ENCODE measurements at regions not wholly inside any gene's neighbourhood (a gene's known extent, or its start where the extent isn't known, plus 50 kb on each side); places are given as distances from the start of the nearest gene placed in this dataset.
A peak's percentile ranks its signal among the peaks of the same experiment; 100 is the strongest.

DNA sequence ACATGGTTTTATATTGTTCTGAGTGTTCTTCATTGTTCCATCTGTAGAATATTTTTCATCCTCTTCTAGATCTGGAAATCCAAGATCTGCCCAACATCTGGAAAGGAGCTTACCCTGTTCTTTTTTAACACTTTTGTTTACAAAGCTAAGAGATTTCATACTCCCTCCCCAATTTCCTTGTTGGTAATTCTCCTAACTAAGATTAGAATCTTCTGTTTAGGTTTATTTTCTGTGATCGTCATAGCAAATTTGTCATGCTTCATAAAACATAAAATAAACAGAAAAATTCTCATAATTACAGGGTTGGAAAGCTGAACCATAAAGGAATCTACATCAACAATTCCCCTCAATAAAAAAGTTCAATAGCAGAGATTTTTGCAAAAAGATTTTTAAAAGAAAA is 580.3 kb upstream of the CA10 start:
- no TSS peak for BruUV-seq (replicated peaks)
- DNase-seq (ENCODE audit: low read depth, low spot score) (no peak), FAIRE-seq (peak; percentile 49)
- TF ChIP-seq, protein P1, sequence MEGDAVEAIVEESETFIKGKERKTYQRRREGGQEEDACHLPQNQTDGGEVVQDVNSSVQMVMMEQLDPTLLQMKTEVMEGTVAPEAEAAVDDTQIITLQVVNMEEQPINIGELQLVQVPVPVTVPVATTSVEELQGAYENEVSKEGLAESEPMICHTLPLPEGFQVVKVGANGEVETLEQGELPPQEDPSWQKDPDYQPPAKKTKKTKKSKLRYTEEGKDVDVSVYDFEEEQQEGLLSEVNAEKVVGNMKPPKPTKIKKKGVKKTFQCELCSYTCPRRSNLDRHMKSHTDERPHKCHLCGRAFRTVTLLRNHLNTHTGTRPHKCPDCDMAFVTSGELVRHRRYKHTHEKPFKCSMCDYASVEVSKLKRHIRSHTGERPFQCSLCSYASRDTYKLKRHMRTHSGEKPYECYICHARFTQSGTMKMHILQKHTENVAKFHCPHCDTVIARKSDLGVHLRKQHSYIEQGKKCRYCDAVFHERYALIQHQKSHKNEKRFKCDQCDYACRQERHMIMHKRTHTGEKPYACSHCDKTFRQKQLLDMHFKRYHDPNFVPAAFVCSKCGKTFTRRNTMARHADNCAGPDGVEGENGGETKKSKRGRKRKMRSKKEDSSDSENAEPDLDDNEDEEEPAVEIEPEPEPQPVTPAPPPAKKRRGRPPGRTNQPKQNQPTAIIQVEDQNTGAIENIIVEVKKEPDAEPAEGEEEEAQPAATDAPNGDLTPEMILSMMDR (IDR thresholded peaks at IDR 0.05; ENCODE audit: extremely low read depth in 1 of 2, insufficient read depth in 1 of 2, low read depth in 1 of 2, low read length in 2 of 2): no peak
- no peak for TF ChIP-seq FOS (IDR thresholded peaks at IDR 0.05; ENCODE audit: borderline replicate concordance, insufficient read depth, low read length)
- CTCF ChIA-PET: no interaction called here
- H3K79me2 ChIP-seq (ENCODE audit: control insufficient read depth, insufficient read depth, low read length): no peaks in the 10 kb centered on the region
- H3K4me2 ChIP-seq (ENCODE audit: insufficient read depth, low read length): no peak overlapping the region
- no peak overlapping the region for H3K27ac ChIP-seq (ENCODE audit: insufficient read depth, low read depth, low read length)
- no peaks in the 10 kb centered on the region for H3K36me3 ChIP-seq (ENCODE audit: control insufficient read depth in 2 of 2, extremely low read depth in 1 of 2, insufficient read depth in 2 of 2, low read length in 2 of 2)
- no peak overlapping the region for H2AFZ ChIP-seq (ENCODE audit: low read depth, low read length)
- H3K9me1 ChIP-seq (replicated peaks; ENCODE audit: control insufficient read depth, extremely low read depth, insufficient read depth, low read length): no peaks in the 10 kb centered on the region
- no peaks in the 10 kb centered on the region for H3K4me1 ChIP-seq (ENCODE audit: control insufficient read depth, extremely low read depth, insufficient read depth, low read length)
- H4K20me1 ChIP-seq (replicated peaks; ENCODE audit: control insufficient read depth, extremely low read depth, insufficient read depth, low read length): no peaks in the 10 kb centered on the region
- intact Hi-C loops (cut with micrococcal nuclease) (no loop called here), dilution Hi-C loops (cut with MboI; ENCODE audit: extremely low pct_ligation_motif_present, low sequenced_read_pairs) (no loop called here)
- POLR2A ChIA-PET: no interaction called here
- no peak overlapping the region for H3K4me3 ChIP-seq (replicated peaks in 1 of 3; ENCODE audit: insufficient read depth in 1 of 3, low read depth in 1 of 3, low read length in 3 of 3)
- H3K9ac ChIP-seq (replicated peaks; ENCODE audit: extremely low read depth, insufficient read depth, low read length): no peak overlapping the region
- H3K27me3 ChIP-seq (ENCODE audit: control insufficient read depth in 2 of 2, insufficient read depth in 2 of 2, low read length in 2 of 2): no peaks in the 10 kb centered on the region
- no peaks in the 10 kb centered on the region for H3K9me3 ChIP-seq (replicated peaks; ENCODE audit: control insufficient read depth, insufficient read depth, low read length)

DNA sequence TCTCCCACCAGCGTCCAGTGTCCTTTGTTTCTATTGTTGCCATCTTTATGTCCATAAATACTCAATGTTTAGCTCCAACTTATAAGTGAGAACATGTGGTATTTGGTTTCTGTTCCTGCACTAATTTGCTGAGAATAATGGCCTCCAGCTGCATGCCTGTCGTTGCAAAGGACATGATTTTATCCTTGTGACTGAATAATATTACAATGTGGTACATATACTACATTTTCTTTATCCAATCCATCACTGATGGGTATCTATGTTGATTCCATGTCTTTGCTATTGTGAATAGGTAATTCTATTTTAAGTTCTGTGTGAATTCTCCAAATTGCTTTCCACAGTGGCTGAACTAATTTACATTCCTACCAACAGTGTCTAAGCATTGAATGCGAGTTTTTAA is 578.6 kb upstream of the CA10 start:
- Histone ChIP-seq H3K27me3 (ENCODE audit: control insufficient read depth in 2 of 2, insufficient read depth in 2 of 2, low read length in 2 of 2) (no peaks in the 10 kb centered on the region), H3K79me2 (ENCODE audit: control insufficient read depth, insufficient read depth, low read length) (no peaks in the 10 kb centered on the region), H3K27ac (ENCODE audit: insufficient read depth, low read depth, low read length) (no peak overlapping the region), H4K20me1 (replicated peaks; ENCODE audit: control insufficient read depth, extremely low read depth, insufficient read depth, low read length) (no peaks in the 10 kb centered on the region), H3K4me3 (replicated peaks in 1 of 3; ENCODE audit: insufficient read depth in 1 of 3, low read depth in 1 of 3, low read length in 3 of 3) (no peak overlapping the region), H3K4me2 (ENCODE audit: insufficient read depth, low read length) (no peak overlapping the region), H3K4me1 (ENCODE audit: control insufficient read depth, extremely low read depth, insufficient read depth, low read length) (no peaks in the 10 kb centered on the region), H3K9ac (replicated peaks; ENCODE audit: extremely low read depth, insufficient read depth, low read length) (no peak overlapping the region), H3K36me3 (ENCODE audit: control insufficient read depth in 2 of 2, extremely low read depth in 1 of 2, insufficient read depth in 2 of 2, low read length in 2 of 2) (no peaks in the 10 kb centered on the region), H3K9me1 (replicated peaks; ENCODE audit: control insufficient read depth, extremely low read depth, insufficient read depth, low read length) (no peaks in the 10 kb centered on the region), H2AFZ (ENCODE audit: low read depth, low read length) (no peak overlapping the region), H3K9me3 (replicated peaks; ENCODE audit: control insufficient read depth, insufficient read depth, low read length) (no peaks in the 10 kb centered on the region)
- CTCF ChIA-PET: no interaction called here
- POLR2A ChIA-PET: no interaction called here
- dilution Hi-C loops (cut with MboI; ENCODE audit: extremely low pct_ligation_motif_present, low sequenced_read_pairs) (no loop called here), intact Hi-C loops (cut with micrococcal nuclease) (no loop called here)
- FAIRE-seq: no peak
- no peak for TF ChIP-seq EZH2 (IDR thresholded peaks at IDR 0.05; ENCODE audit: borderline replicate concordance, low read depth, low read length, severe bottlenecking)
- no peak for TF ChIP-seq FOS (IDR thresholded peaks at IDR 0.05; ENCODE audit: borderline replicate concordance, insufficient read depth, low read length)
- no TSS peak for BruUV-seq (replicated peaks)
- DNase-seq (ENCODE audit: low read depth, low spot score): no peak
